ENCODE measurements at regions not wholly inside any gene's neighbourhood (a gene's known extent, or its start where the extent isn't known, plus 50 kb on each side); places are given as distances from the start of the nearest gene placed in this dataset.
"Not testable (repeated sequence)": the region's sequence is repeated elsewhere in the genome, so short reads cannot be mapped to it uniquely, and the experiment has no call there.

DNA sequence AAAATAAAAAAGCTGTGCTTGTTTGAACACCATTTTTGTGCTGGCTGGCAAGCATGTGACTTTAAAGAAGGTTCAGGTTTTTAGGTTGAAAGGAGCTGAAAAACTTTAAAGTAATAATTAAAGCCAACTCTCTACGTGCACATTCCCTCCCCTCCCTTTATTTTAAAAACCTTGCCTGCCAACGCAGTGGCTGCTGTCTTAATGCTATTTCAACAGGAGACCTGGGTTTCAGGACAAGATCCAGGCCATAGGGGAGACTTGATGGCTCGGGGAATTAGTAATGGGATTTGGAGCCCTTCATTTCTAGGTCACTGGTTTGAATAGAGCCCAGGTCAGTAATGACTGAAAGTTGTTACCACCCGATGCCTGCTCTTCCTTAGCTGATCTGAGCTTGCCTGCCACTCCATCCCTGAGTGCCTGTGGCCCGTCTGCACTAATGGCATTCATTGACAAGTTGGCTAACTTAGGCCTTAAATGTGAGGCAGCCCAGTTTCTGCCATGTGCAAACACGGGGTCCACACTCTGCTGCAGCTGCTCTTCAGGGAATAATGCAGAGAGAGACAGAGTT, 1233.2 kb upstream of the ZEB2 start:
- Histone ChIP-seq H3K9me3 (ENCODE audit: control insufficient read depth, insufficient read depth, low read depth, low read length) (no peaks in the 10 kb centered on the region), H3K27me3 (ENCODE audit: control insufficient read depth, insufficient read depth, low read length) (no peaks in the 10 kb centered on the region), H3K27ac (ENCODE audit: low read depth, low read length) (no peak overlapping the region), H3K4me1 (ENCODE audit: control insufficient read depth, insufficient read depth, low read length) (peaks cover 14% of the 10 kb centered on the region; the same call in 1 of the 2 replicates), H3K36me3 (ENCODE audit: control insufficient read depth, insufficient read depth, low read length) (no peaks in the 10 kb centered on the region), H3K4me3 (ENCODE audit: low read depth, low read length) (no peak overlapping the region), H3K9ac (ENCODE audit: low read length) (no peak overlapping the region)

- H3K9ac ChIP-seq (ENCODE audit: low read length), result no peak overlapping the region
Observed at GRCh38 chr2:145752091-145752806, 1232.3 kb upstream of the ZEB2 start.

GRCh38 chr2:145751629-145752028, 1231.7 kb upstream of the ZEB2 start:
- no peak overlapping the region for H3K9ac ChIP-seq (ENCODE audit: low read length)

More at GRCh38 chr2:145752091-145752806, 1232.3 kb upstream of the ZEB2 start:
- Histone ChIP-seq H3K36me3 (ENCODE audit: control insufficient read depth, insufficient read depth, low read length) (no peaks in the 10 kb centered on the region), H3K9me3 (ENCODE audit: control insufficient read depth, insufficient read depth, low read depth, low read length) (no peaks in the 10 kb centered on the region), H3K4me3 (ENCODE audit: low read depth, low read length) (no peak overlapping the region), H3K4me1 (ENCODE audit: control insufficient read depth, insufficient read depth, low read length) (peaks cover 14% of the 10 kb centered on the region; the same call in 1 of the 2 replicates), H3K27me3 (ENCODE audit: control insufficient read depth, insufficient read depth, low read length) (no peaks in the 10 kb centered on the region), H3K27ac (ENCODE audit: low read depth, low read length) (no peak overlapping the region; the same call in 1 of the 2 replicates)

GRCh38 chr2:145751155-145751554, 1231.2 kb upstream of the ZEB2 start:
- Histone ChIP-seq H3K36me3 (ENCODE audit: control insufficient read depth, insufficient read depth, low read length) (no peaks in the 10 kb centered on the region), H3K4me3 (ENCODE audit: low read depth, low read length) (no peak overlapping the region), H3K9me3 (ENCODE audit: control insufficient read depth, insufficient read depth, low read depth, low read length) (no peaks in the 10 kb centered on the region), H3K9ac (ENCODE audit: low read length) (no peak overlapping the region), H3K4me1 (ENCODE audit: control insufficient read depth, insufficient read depth, low read length) (peaks cover 14% of the 10 kb centered on the region; the same call in 1 of the 2 replicates), H3K27ac (ENCODE audit: low read depth, low read length) (no peak overlapping the region), H3K27me3 (ENCODE audit: control insufficient read depth, insufficient read depth, low read length) (no peaks in the 10 kb centered on the region)

More at GRCh38 chr2:145751629-145752028, 1231.7 kb upstream of the ZEB2 start:
- no peak overlapping the region for H3K4me3 ChIP-seq (ENCODE audit: low read depth, low read length)
- H3K4me1 ChIP-seq (ENCODE audit: control insufficient read depth, insufficient read depth, low read length), result peaks cover 14% of the 10 kb centered on the region; the same call in 1 of the 2 replicates
- no peak overlapping the region; the same call in 1 of the 2 replicates for H3K27ac ChIP-seq (ENCODE audit: low read depth, low read length)
- no peaks in the 10 kb centered on the region for H3K9me3 ChIP-seq (ENCODE audit: control insufficient read depth, insufficient read depth, low read depth, low read length)
- H3K36me3 ChIP-seq (ENCODE audit: control insufficient read depth, insufficient read depth, low read length), result no peaks in the 10 kb centered on the region
- no peaks in the 10 kb centered on the region for H3K27me3 ChIP-seq (ENCODE audit: control insufficient read depth, insufficient read depth, low read length)

GRCh38 chr2:145750612-145751011, 1230.7 kb upstream of the ZEB2 start:
- no peak overlapping the region for H3K27ac ChIP-seq (ENCODE audit: low read depth, low read length)
- peaks cover 14% of the 10 kb centered on the region; the same call in 1 of the 2 replicates for H3K4me1 ChIP-seq (ENCODE audit: control insufficient read depth, insufficient read depth, low read length)
- no peak overlapping the region for H3K9ac ChIP-seq (ENCODE audit: low read length)
- no peaks in the 10 kb centered on the region for H3K27me3 ChIP-seq (ENCODE audit: control insufficient read depth, insufficient read depth, low read length)
- no peak overlapping the region for H3K4me3 ChIP-seq (ENCODE audit: low read depth, low read length)
- no peaks in the 10 kb centered on the region for H3K36me3 ChIP-seq (ENCODE audit: control insufficient read depth, insufficient read depth, low read length)
- H3K9me3 ChIP-seq (ENCODE audit: control insufficient read depth, insufficient read depth, low read depth, low read length), result no peaks in the 10 kb centered on the region

DNA sequence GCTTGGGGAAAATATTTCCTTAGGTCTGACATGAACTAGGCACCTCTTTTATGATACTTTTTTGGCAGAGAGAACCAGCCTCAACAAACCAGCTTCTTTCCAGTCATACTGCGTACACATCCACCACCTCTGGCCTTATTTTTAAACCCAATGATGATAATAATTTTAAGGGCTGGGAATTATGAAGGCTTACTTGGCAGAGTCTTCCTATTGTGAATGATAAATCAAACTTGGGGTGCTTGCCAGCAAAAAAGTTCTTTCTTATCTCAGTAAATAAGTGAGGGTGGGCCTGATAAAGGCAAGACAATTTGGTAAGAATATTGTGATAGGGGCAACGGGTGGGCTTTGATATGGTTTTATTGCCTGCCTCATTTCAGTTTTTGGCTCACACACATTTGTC, 1230.2 kb upstream of the ZEB2 start:
- H3K9me3 ChIP-seq (ENCODE audit: control insufficient read depth, insufficient read depth, low read depth, low read length), result no peaks in the 10 kb centered on the region
- peaks cover 14% of the 10 kb centered on the region; the same call in 1 of the 2 replicates for H3K4me1 ChIP-seq (ENCODE audit: control insufficient read depth, insufficient read depth, low read length)
- H3K36me3 ChIP-seq (ENCODE audit: control insufficient read depth, insufficient read depth, low read length), result no peaks in the 10 kb centered on the region
- no peak overlapping the region for H3K4me3 ChIP-seq (ENCODE audit: low read depth, low read length)
- no peak overlapping the region for H3K9ac ChIP-seq (ENCODE audit: low read length)
- no peak overlapping the region for H3K27ac ChIP-seq (ENCODE audit: low read depth, low read length)
- H3K27me3 ChIP-seq (ENCODE audit: control insufficient read depth, insufficient read depth, low read length), result no peaks in the 10 kb centered on the region

- no peaks in the 10 kb centered on the region for H3K9me3 ChIP-seq (ENCODE audit: control insufficient read depth, insufficient read depth, low read depth, low read length)
- H3K27ac ChIP-seq (ENCODE audit: low read depth, low read length), result no peak overlapping the region
- H3K9ac ChIP-seq (ENCODE audit: low read length), result no peak overlapping the region
- H3K27me3 ChIP-seq (ENCODE audit: control insufficient read depth, insufficient read depth, low read length), result no peaks in the 10 kb centered on the region
- no peak overlapping the region for H3K4me3 ChIP-seq (ENCODE audit: low read depth, low read length)
- H3K36me3 ChIP-seq (ENCODE audit: control insufficient read depth, insufficient read depth, low read length), result no peaks in the 10 kb centered on the region
- peaks cover 14% of the 10 kb centered on the region; the same call in 1 of the 2 replicates for H3K4me1 ChIP-seq (ENCODE audit: control insufficient read depth, insufficient read depth, low read length)
Observed at GRCh38 chr2:145749556-145749955, 1229.6 kb upstream of the ZEB2 start.

- Histone ChIP-seq H3K27ac (ENCODE audit: low read depth, low read length) (no peak overlapping the region), H3K9me3 (ENCODE audit: control insufficient read depth, insufficient read depth, low read depth, low read length) (no peaks in the 10 kb centered on the region), H3K36me3 (ENCODE audit: control insufficient read depth, insufficient read depth, low read length) (no peaks in the 10 kb centered on the region), H3K27me3 (ENCODE audit: control insufficient read depth, insufficient read depth, low read length) (no peaks in the 10 kb centered on the region), H3K4me1 (ENCODE audit: control insufficient read depth, insufficient read depth, low read length) (peaks cover 14% of the 10 kb centered on the region; the same call in 1 of the 2 replicates), H3K9ac (ENCODE audit: low read length) (no peak overlapping the region), H3K4me3 (ENCODE audit: low read depth, low read length) (no peak overlapping the region)
Observed at GRCh38 chr2:145748927-145749326, 1229.0 kb upstream of the ZEB2 start.

DNA sequence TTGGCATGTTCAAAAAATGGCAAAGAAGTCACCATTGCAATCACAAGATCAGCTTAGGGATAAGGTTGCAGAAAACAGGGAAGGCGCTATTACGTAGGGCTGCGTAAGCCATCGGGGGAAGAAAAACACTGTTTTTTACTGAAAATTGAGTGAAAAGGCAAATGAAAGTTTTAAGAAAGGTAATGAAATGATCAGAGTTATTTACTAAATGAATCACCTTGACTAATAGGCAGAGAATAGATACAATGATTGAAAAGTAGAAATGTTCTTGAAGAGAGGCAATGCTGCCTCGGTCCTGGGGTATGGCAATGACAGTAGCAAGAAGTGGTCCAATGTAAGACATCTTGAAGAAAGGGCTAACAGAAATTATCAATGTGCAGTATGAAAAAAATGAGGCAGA, 1227.8 kb upstream of the ZEB2 start:
- Histone ChIP-seq H3K27me3 (ENCODE audit: control insufficient read depth, insufficient read depth, low read length) (no peaks in the 10 kb centered on the region), H3K9me3 (ENCODE audit: control insufficient read depth, insufficient read depth, low read depth, low read length) (no peaks in the 10 kb centered on the region), H3K36me3 (ENCODE audit: control insufficient read depth, insufficient read depth, low read length) (no peaks in the 10 kb centered on the region), H3K9ac (ENCODE audit: low read length) (no peak overlapping the region), H3K27ac (ENCODE audit: low read depth, low read length) (no peak overlapping the region), H3K4me1 (ENCODE audit: control insufficient read depth, insufficient read depth, low read length) (peaks cover 14% of the 10 kb centered on the region; the same call in 1 of the 2 replicates), H3K4me3 (ENCODE audit: low read depth, low read length) (no peak overlapping the region)

- not testable (repeated sequence) for H3K27ac ChIP-seq (ENCODE audit: low read depth, low read length); H3K4me1 ChIP-seq (ENCODE audit: control insufficient read depth, insufficient read depth, low read length); H3K4me3 ChIP-seq (ENCODE audit: low read depth, low read length); H3K27me3 ChIP-seq (ENCODE audit: control insufficient read depth, insufficient read depth, low read length); H3K9me3 ChIP-seq (ENCODE audit: control insufficient read depth, insufficient read depth, low read depth, low read length); H3K9ac ChIP-seq (ENCODE audit: low read length); H3K36me3 ChIP-seq (ENCODE audit: control insufficient read depth, insufficient read depth, low read length)
Observed at GRCh38 chr2:145745387-145745721, 1225.4 kb upstream of the ZEB2 start.

GRCh38 chr2:145744541-145745386, 1224.8 kb upstream of the ZEB2 start:
- H3K27ac ChIP-seq (ENCODE audit: low read depth, low read length), result no peak overlapping the region
- no peaks in the 10 kb centered on the region for H3K36me3 ChIP-seq (ENCODE audit: control insufficient read depth, insufficient read depth, low read length)
- no peak overlapping the region for H3K9ac ChIP-seq (ENCODE audit: low read length)
- H3K27me3 ChIP-seq (ENCODE audit: control insufficient read depth, insufficient read depth, low read length), result no peaks in the 10 kb centered on the region
- H3K9me3 ChIP-seq (ENCODE audit: control insufficient read depth, insufficient read depth, low read depth, low read length), result no peaks in the 10 kb centered on the region
- H3K4me1 ChIP-seq (ENCODE audit: control insufficient read depth, insufficient read depth, low read length), result no peaks in the 10 kb centered on the region
- H3K4me3 ChIP-seq (ENCODE audit: low read depth, low read length), result no peak overlapping the region

Measured in HUES6 (cell line).